GM12878 (cell line): ENCODE measurements at regions not wholly inside any gene's neighbourhood (a gene's known extent, or its start where the extent isn't known, plus 50 kb on each side); places are given as distances from the start of the nearest gene placed in this dataset.

Experiments used
- ATAC-seq: fragments of 200-7000 bp; cut with Tn5 transposase; 3 replicates; pipeline ENCODE4 v1.9.1; 2020; ENCODE audit warnings: mild to moderate bottlenecking, moderate library complexity
- BruUV-seq: library from RNA; stranded (reverse); fragments of 400-500 nt; replicated peaks from 2 replicates; lab custom pipeline; 2021; lab: Mats Ljungman, UMichigan
- CTCF ChIA-PET: fragments of 300-600 bp; sonication (Branson Sonifier 250); formaldehyde crosslinking; extraction: SDS; loops from one replicate; lab custom pipeline; 2021; ENCODE audit warnings: inconsistent platforms; lab: Yijun Ruan, JAX
- POLR2A ChIA-PET: fragments of 350-600 bp; formaldehyde crosslinking; extraction: SDS; loops from one replicate; lab custom pipeline; 2021; ENCODE audit warnings: inconsistent platforms; lab: Charles Lee
- RAD21 ChIA-PET: fragments of 300-600 bp; sonication (Branson Sonifier 250); formaldehyde crosslinking; loops from one replicate; lab custom pipeline; 2023; ENCODE audit warnings: antibody characterized with exemption; ENCODE audit not compliant: unreplicated experiment; lab: Charles Lee
- SMC1A ChIA-PET: fragments of 300-600 bp; sonication (Branson Sonifier 250); formaldehyde crosslinking; loops from one replicate; lab custom pipeline; 2023; ENCODE audit not compliant: unreplicated experiment, uncharacterized antibody; lab: Charles Lee
- DNase-seq: peaks from one replicate; pipeline ENCODE4 v3.0.0-alpha.2; 2011; ENCODE audit warnings: low read depth, low spot score
- FAIRE-seq: peaks from 3 replicates; lab custom pipeline; 2011; peaks lifted over from hg19 to GRCh38; lab: Jason Lieb, UNC
- H2AFZ ChIP-seq: 2 replicates; pipeline ENCODE4 v1.6.0; 2011; ENCODE audit warnings: low read depth, low read length, control low read depth; ENCODE audit not compliant: control insufficient read depth
- H3K27ac ChIP-seq: 2 replicates; pipeline ENCODE4 v1.5.1; 2011; ENCODE audit warnings: control low read depth; ENCODE audit not compliant: control insufficient read depth, insufficient read depth
- H3K27me3 ChIP-seq, 2 experiments: replicated peaks in 1 of 2; 2 replicates each; pipeline versions ENCODE4 v1.6.0 to v1.6.1; 2011; ENCODE audit warnings: low read length in 1 of 2; ENCODE audit not compliant: control insufficient read depth in 2 of 2, insufficient read depth in 2 of 2
- H3K36me3 ChIP-seq, 2 experiments: 2 replicates each; pipeline ENCODE4 v1.5.1; 2011; ENCODE audit warnings: low read length in 1 of 2; ENCODE audit not compliant: control insufficient read depth in 2 of 2, insufficient read depth in 2 of 2
- H3K4me1 ChIP-seq: 2 replicates; pipeline ENCODE4 v1.6.1; 2011; ENCODE audit warnings: mild to moderate bottlenecking, low read length, moderate library complexity, mixed read lengths; ENCODE audit not compliant: control insufficient read depth, insufficient read depth
- H3K4me2 ChIP-seq: 2 replicates; pipeline ENCODE4 v1.6.0; 2011; ENCODE audit warnings: control low read depth; ENCODE audit not compliant: control insufficient read depth, insufficient read depth
- H3K4me3 ChIP-seq: fragments of 200-600 bp; sonication (generic); 2 replicates; pipeline ENCODE4 v1.5.1; 2016
- H3K79me2 ChIP-seq: 2 replicates; pipeline ENCODE4 v1.6.0; 2011; ENCODE audit warnings: low read length; ENCODE audit not compliant: control insufficient read depth, insufficient read depth
- H3K9ac ChIP-seq: 2 replicates; pipeline ENCODE4 v1.8.0; 2011; ENCODE audit warnings: low read length, control low read depth, mixed read lengths; ENCODE audit not compliant: control insufficient read depth, insufficient read depth
- H3K9me3 ChIP-seq: replicated peaks from 3 replicates; pipeline ENCODE4 v1.5.1; 2011; ENCODE audit warnings: mild to moderate bottlenecking, low read length; ENCODE audit not compliant: control insufficient read depth, insufficient read depth
- H4K20me1 ChIP-seq: 2 replicates; pipeline ENCODE4 v1.6.0; 2011; ENCODE audit not compliant: control insufficient read depth, insufficient read depth
- ATF7 ChIP-seq: fragments of 450-650 bp; IDR thresholded peaks from 2 replicates; pipeline ENCODE4 v1.6.1; 2016; ENCODE audit warnings: low read depth, mild to moderate bottlenecking
- CBX5 ChIP-seq: sonication (generic); IDR thresholded peaks from 2 replicates; pipeline ENCODE4 v1.6.1; 2016; ENCODE audit warnings: low read depth, moderate library complexity, mild to moderate bottlenecking, inconsistent platforms
- DPF2 ChIP-seq: fragments of 450-650 bp; IDR thresholded peaks from 2 replicates; pipeline ENCODE4 v1.6.1; 2017; ENCODE audit warnings: mild to moderate bottlenecking
- ESRRA ChIP-seq: IDR thresholded peaks from 2 replicates; pipeline ENCODE4 v1.6.1; 2012; ENCODE audit warnings: mild to moderate bottlenecking, low read length, improper control_type of control experiment
- EZH2 ChIP-seq: IDR thresholded peaks from 2 replicates; pipeline ENCODE4 v1.6.1; 2012; ENCODE audit warnings: low read depth, mild to moderate bottlenecking, control low read depth, inconsistent platforms, low read length, borderline replicate concordance; ENCODE audit not compliant: control insufficient read depth
- MTA2 ChIP-seq: fragments of 450-650 bp; IDR thresholded peaks from 2 replicates; pipeline ENCODE4 v1.6.1; 2016; ENCODE audit warnings: low read depth, mild to moderate bottlenecking, moderate library complexity
- NFYA ChIP-seq: IDR thresholded peaks from 2 replicates; pipeline ENCODE4 v1.6.1; 2011; ENCODE audit warnings: low read depth, mild to moderate bottlenecking, low read length, improper control_type of control experiment, borderline replicate concordance
- NR2C2 ChIP-seq: IDR thresholded peaks from 2 replicates; pipeline ENCODE4 v1.6.1; 2011; ENCODE audit warnings: borderline replicate concordance, low read depth; ENCODE audit not compliant: control insufficient read depth, insufficient read length
- NRF1 ChIP-seq: conservative IDR thresholded peaks from 2 replicates; pipeline ENCODE4 v1.6.1; 2011; ENCODE audit warnings: mild to moderate bottlenecking, low read depth, low read length, improper control_type of control experiment
- PKNOX1 ChIP-seq: fragments of 450-650 bp; IDR thresholded peaks from 2 replicates; pipeline ENCODE4 v1.6.1; 2016; ENCODE audit warnings: mild to moderate bottlenecking
- RUNX3 ChIP-seq: IDR thresholded peaks from 2 replicates; pipeline ENCODE4 v1.6.1; 2012; ENCODE audit warnings: low read length, inconsistent platforms
- SUZ12 ChIP-seq: fragments of 200-600 bp; sonication (generic); IDR thresholded peaks from one replicate; pipeline ENCODE4 v1.6.1; 2018; ENCODE audit warnings: antibody characterized with exemption, mild to moderate bottlenecking; ENCODE audit not compliant: unreplicated experiment
- WGBS: methylation state at CpG from one replicate; pipeline ENCODE4 v1.1.6; 2016; ENCODE audit warnings: low lambda C conversion rate; ENCODE audit not compliant: insufficient replicate concordance, insufficient coverage; ENCODE audit errors: missing lambda C conversion rate; 5-methylcytosine and 5-hydroxymethylcytosine counted together
- in situ Hi-C: fragments of 300-500 bp; cut with MboI; formaldehyde crosslinking; loops from 9 replicates; pipeline ENCODE4 v1.14.3; 2018; ENCODE audit warnings: mixed read lengths
- intact Hi-C: fragments of 100-400 bp; cut with micrococcal nuclease; formaldehyde crosslinking; loops from one replicate; pipeline ENCODE4 v1.14.2; 2022; ENCODE audit not compliant: unreplicated experiment
- TF ChIP-seq, protein P1 (sequence below): IDR thresholded peaks from 2 replicates; pipeline ENCODE4 v1.6.1; 2012; ENCODE audit warnings: improper control_type of control experiment, low read depth, low read length; ENCODE audit not compliant: insufficient replicate concordance
- TF ChIP-seq, protein P2 (sequence below): fragments of 450-650 bp; IDR thresholded peaks from 2 replicates; pipeline ENCODE4 v1.6.1; 2017; ENCODE audit warnings: antibody characterized with exemption, mild to moderate bottlenecking, moderate library complexity
- TF ChIP-seq, protein P3 (sequence below): fragments of 450-650 bp; conservative IDR thresholded peaks from 2 replicates; pipeline ENCODE4 v1.6.1; 2017; ENCODE audit warnings: mild to moderate bottlenecking, moderate library complexity

DNA sequence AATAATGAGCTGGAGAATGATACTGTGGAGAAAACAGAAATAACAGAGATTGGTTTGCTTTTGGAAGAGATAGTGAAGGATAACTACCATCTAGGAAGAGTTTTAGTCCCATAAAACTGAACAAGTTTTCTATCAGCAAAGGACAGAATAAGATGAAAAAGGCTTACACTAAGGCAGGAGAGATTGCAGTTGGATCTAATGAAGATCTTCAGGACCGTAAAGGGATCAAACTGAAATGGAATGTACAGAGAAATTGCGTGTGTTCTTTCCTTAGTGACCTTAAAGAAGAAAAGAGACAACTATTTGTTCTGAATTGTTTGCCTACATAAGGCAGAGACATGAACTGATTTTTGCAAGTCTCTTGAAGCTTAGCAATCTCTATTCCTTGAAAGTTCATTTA, 191.7 kb upstream of the MTPN start:
- intact Hi-C loops = no loop called here
- no peaks in the 10 kb centered on the region for H3K4me1 ChIP-seq
- TF ChIP-seq, protein P1, sequence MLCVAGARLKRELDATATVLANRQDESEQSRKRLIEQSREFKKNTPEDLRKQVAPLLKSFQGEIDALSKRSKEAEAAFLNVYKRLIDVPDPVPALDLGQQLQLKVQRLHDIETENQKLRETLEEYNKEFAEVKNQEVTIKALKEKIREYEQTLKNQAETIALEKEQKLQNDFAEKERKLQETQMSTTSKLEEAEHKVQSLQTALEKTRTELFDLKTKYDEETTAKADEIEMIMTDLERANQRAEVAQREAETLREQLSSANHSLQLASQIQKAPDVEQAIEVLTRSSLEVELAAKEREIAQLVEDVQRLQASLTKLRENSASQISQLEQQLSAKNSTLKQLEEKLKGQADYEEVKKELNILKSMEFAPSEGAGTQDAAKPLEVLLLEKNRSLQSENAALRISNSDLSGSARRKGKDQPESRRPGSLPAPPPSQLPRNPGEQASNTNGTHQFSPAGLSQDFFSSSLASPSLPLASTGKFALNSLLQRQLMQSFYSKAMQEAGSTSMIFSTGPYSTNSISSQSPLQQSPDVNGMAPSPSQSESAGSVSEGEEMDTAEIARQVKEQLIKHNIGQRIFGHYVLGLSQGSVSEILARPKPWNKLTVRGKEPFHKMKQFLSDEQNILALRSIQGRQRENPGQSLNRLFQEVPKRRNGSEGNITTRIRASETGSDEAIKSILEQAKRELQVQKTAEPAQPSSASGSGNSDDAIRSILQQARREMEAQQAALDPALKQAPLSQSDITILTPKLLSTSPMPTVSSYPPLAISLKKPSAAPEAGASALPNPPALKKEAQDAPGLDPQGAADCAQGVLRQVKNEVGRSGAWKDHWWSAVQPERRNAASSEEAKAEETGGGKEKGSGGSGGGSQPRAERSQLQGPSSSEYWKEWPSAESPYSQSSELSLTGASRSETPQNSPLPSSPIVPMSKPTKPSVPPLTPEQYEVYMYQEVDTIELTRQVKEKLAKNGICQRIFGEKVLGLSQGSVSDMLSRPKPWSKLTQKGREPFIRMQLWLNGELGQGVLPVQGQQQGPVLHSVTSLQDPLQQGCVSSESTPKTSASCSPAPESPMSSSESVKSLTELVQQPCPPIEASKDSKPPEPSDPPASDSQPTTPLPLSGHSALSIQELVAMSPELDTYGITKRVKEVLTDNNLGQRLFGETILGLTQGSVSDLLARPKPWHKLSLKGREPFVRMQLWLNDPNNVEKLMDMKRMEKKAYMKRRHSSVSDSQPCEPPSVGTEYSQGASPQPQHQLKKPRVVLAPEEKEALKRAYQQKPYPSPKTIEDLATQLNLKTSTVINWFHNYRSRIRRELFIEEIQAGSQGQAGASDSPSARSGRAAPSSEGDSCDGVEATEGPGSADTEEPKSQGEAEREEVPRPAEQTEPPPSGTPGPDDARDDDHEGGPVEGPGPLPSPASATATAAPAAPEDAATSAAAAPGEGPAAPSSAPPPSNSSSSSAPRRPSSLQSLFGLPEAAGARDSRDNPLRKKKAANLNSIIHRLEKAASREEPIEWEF = no peak
- TF ChIP-seq PKNOX1 (no peak), NR2C2 (no peak), DPF2 (no peak), RUNX3 (no peak), EZH2 (no peak), ATF7 (no peak), NRF1 (no peak), SUZ12 (no peak), CBX5 (no peak), MTA2 (no peak), ESRRA (no peak), NFYA (no peak)
- TF ChIP-seq, protein P2, sequence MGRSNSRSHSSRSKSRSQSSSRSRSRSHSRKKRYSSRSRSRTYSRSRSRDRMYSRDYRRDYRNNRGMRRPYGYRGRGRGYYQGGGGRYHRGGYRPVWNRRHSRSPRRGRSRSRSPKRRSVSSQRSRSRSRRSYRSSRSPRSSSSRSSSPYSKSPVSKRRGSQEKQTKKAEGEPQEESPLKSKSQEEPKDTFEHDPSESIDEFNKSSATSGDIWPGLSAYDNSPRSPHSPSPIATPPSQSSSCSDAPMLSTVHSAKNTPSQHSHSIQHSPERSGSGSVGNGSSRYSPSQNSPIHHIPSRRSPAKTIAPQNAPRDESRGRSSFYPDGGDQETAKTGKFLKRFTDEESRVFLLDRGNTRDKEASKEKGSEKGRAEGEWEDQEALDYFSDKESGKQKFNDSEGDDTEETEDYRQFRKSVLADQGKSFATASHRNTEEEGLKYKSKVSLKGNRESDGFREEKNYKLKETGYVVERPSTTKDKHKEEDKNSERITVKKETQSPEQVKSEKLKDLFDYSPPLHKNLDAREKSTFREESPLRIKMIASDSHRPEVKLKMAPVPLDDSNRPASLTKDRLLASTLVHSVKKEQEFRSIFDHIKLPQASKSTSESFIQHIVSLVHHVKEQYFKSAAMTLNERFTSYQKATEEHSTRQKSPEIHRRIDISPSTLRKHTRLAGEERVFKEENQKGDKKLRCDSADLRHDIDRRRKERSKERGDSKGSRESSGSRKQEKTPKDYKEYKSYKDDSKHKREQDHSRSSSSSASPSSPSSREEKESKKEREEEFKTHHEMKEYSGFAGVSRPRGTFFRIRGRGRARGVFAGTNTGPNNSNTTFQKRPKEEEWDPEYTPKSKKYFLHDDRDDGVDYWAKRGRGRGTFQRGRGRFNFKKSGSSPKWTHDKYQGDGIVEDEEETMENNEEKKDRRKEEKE = no peak
- TF ChIP-seq, protein P3, sequence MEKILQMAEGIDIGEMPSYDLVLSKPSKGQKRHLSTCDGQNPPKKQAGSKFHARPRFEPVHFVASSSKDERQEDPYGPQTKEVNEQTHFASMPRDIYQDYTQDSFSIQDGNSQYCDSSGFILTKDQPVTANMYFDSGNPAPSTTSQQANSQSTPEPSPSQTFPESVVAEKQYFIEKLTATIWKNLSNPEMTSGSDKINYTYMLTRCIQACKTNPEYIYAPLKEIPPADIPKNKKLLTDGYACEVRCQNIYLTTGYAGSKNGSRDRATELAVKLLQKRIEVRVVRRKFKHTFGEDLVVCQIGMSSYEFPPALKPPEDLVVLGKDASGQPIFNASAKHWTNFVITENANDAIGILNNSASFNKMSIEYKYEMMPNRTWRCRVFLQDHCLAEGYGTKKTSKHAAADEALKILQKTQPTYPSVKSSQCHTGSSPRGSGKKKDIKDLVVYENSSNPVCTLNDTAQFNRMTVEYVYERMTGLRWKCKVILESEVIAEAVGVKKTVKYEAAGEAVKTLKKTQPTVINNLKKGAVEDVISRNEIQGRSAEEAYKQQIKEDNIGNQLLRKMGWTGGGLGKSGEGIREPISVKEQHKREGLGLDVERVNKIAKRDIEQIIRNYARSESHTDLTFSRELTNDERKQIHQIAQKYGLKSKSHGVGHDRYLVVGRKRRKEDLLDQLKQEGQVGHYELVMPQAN = no peak

More for the DNA sequence above, 191.7 kb upstream of the MTPN start:
- Histone ChIP-seq H4K20me1 (no peaks in the 10 kb centered on the region), H3K36me3 (no peaks in the 10 kb centered on the region), H2AFZ (no peak overlapping the region), H3K9me3 (no peaks in the 10 kb centered on the region), H3K27me3 (no peaks in the 10 kb centered on the region), H3K27ac (no peak overlapping the region), H3K4me2 (no peak overlapping the region), H3K4me3 (no peak overlapping the region), H3K79me2 (no peaks in the 10 kb centered on the region), H3K9ac (no peak overlapping the region)
- POLR2A ChIA-PET = no interaction called here
- SMC1A ChIA-PET = no interaction called here
- RAD21 ChIA-PET = no interaction called here
- no TSS peak for BruUV-seq
- ATAC-seq (no peak), DNase-seq (no peak), FAIRE-seq (no peak)
- in situ Hi-C loops = no loop called here
- WGBS = 26% methylated on average over 2 of the region's 2 CpGs
- CTCF ChIA-PET = no interaction called here
